ENCODE measurements at regions not wholly inside any gene's neighbourhood (a gene's known extent, or its start where the extent isn't known, plus 50 kb on each side); places are given as distances from the start of the nearest gene placed in this dataset.

- H3K27ac ChIP-seq, result peak overlapping the region; percentile 66
- TF ChIP-seq ZFX (IDR thresholded peaks at IDR 0.05; ENCODE audit: borderline replicate concordance) (no peak), CTCF (IDR thresholded peaks at IDR 0.05) (no peak)
Measured at GRCh38 chr5:68396722-68397121, 181.2 kb downstream of the PIK3R1 start.

- TF ChIP-seq CTCF (IDR thresholded peaks at IDR 0.05) (no peak), ZFX (IDR thresholded peaks at IDR 0.05; ENCODE audit: borderline replicate concordance) (no peak)
Measured at GRCh38 chr5:68398146-68398812, 182.7 kb downstream of the PIK3R1 start.

GRCh38 chr5:68403301-68403700 is 187.7 kb downstream of the PIK3R1 start:
- no peak for TF ChIP-seq ZFX (IDR thresholded peaks at IDR 0.05; ENCODE audit: borderline replicate concordance)
- TF ChIP-seq CTCF (IDR thresholded peaks at IDR 0.05), result no peak
- H3K27ac ChIP-seq, result no peak overlapping the region

More at GRCh38 chr5:68398146-68398812, 182.7 kb downstream of the PIK3R1 start:
- no peak overlapping the region for H3K27ac ChIP-seq

GRCh38 chr5:68404246-68404645 is 188.7 kb downstream of the PIK3R1 start:
- H3K27ac ChIP-seq, result no peak overlapping the region
- TF ChIP-seq CTCF (IDR thresholded peaks at IDR 0.05) (no peak), ZFX (IDR thresholded peaks at IDR 0.05; ENCODE audit: borderline replicate concordance) (no peak)

- no peak overlapping the region for H3K27ac ChIP-seq
- no peak for TF ChIP-seq ZFX (IDR thresholded peaks at IDR 0.05; ENCODE audit: borderline replicate concordance)
- no peak for TF ChIP-seq CTCF (IDR thresholded peaks at IDR 0.05)
Measured at GRCh38 chr5:68405026-68405684, 189.6 kb downstream of the PIK3R1 start.

GRCh38 chr5:68405784-68406743 is 190.5 kb downstream of the PIK3R1 start:
- peak overlapping the region; percentile 61 for H3K27ac ChIP-seq
- TF ChIP-seq ZFX (IDR thresholded peaks at IDR 0.05; ENCODE audit: borderline replicate concordance) (no peak), CTCF (IDR thresholded peaks at IDR 0.05) (no peak)
